Stimulated activated CD4-positive, alpha-beta T cell treated with anti-CD3 and anti-CD28 coated beads, Interleukin-4, amount 100 ng/mL, for 48 hours (primary cell): ENCODE measurements at regions not wholly inside any gene's neighbourhood (a gene's known extent, or its start where the extent isn't known, plus 50 kb on each side); places are given as distances from the start of the nearest gene placed in this dataset.

Experiments
- DNase-seq, 2 donors: peaks; one replicate each; pipeline ENCODE4 v3.0.0-alpha.2; 2020; ENCODE audit warnings: low read depth in 2 of 2

- no peak for DNase-seq
Measured at GRCh38 chr1:188406636-188407035, 1577.9 kb downstream of the PLA2G4A start.

GRCh38 chr1:188420177-188420576, 1591.4 kb downstream of the PLA2G4A start:
- no peak for DNase-seq

- DNase-seq, result no peak
Measured at GRCh38 chr1:188423073-188423472, 1594.3 kb downstream of the PLA2G4A start.

GRCh38 chr1:188424176-188424575, 1595.4 kb downstream of the PLA2G4A start:
- DNase-seq, result no peak

GRCh38 chr1:188425687-188426086, 1596.9 kb downstream of the PLA2G4A start:
- DNase-seq, result no peak

- DNase-seq, result no peak
Measured at GRCh38 chr1:188426561-188426960, 1597.8 kb downstream of the PLA2G4A start.

GRCh38 chr1:188427642-188428041, 1598.9 kb downstream of the PLA2G4A start:
- no peak for DNase-seq

GRCh38 chr1:188429386-188429785, 1600.6 kb downstream of the PLA2G4A start:
- DNase-seq, result no peak

GRCh38 chr1:188432427-188432826, 1603.7 kb downstream of the PLA2G4A start:
- no peak for DNase-seq

- DNase-seq, result no peak
Measured at GRCh38 chr1:188433425-188433824, 1604.7 kb downstream of the PLA2G4A start.

- no peak for DNase-seq
Measured at GRCh38 chr1:188444526-188444925, 1615.8 kb downstream of the PLA2G4A start.

GRCh38 chr1:188462837-188463236, 1634.1 kb downstream of the PLA2G4A start:
- DNase-seq, result no peak

- DNase-seq, result no peak
Measured at GRCh38 chr1:188463919-188464318, 1635.2 kb downstream of the PLA2G4A start.

- no peak for DNase-seq
Measured at GRCh38 chr1:188466539-188466938, 1637.8 kb downstream of the PLA2G4A start.

GRCh38 chr1:188476606-188477005, 1647.9 kb downstream of the PLA2G4A start:
- no peak for DNase-seq

GRCh38 chr1:188489336-188490112, 1660.8 kb downstream of the PLA2G4A start:
- DNase-seq, result no peak

- DNase-seq, result no peak
Measured at GRCh38 chr1:188496506-188496905, 1667.8 kb downstream of the PLA2G4A start.

- DNase-seq, result no peak
Measured at GRCh38 chr1:188497020-188497419, 1668.3 kb downstream of the PLA2G4A start.

- DNase-seq, result no peak
Measured at GRCh38 chr1:188499690-188500089, 1670.9 kb downstream of the PLA2G4A start.

- no peak for DNase-seq
Measured at GRCh38 chr1:188514917-188515316, 1686.2 kb downstream of the PLA2G4A start.

GRCh38 chr1:188517139-188517538, 1688.4 kb downstream of the PLA2G4A start:
- no peak for DNase-seq

- DNase-seq, result no peak
Measured at GRCh38 chr1:188551176-188551575, 1722.4 kb downstream of the PLA2G4A start.

GRCh38 chr1:188557053-188557452, 1728.3 kb downstream of the PLA2G4A start:
- DNase-seq, result no peak
